Ureter (tissue), 1 donor: ENCODE measurements at regions not wholly inside any gene's neighbourhood (a gene's known extent, or its start where the extent isn't known, plus 50 kb on each side); places are given as distances from the start of the nearest gene placed in this dataset.
"Not testable (repeated sequence)": the region's sequence is repeated elsewhere in the genome, so short reads cannot be mapped to it uniquely, and the experiment has no call there.

Experiments used
- DNase-seq: peaks from one replicate; pipeline ENCODE4 v3.0.0-alpha.2; 2020; ENCODE audit warnings: low spot score
- donor health status: DM: yes; HTN: yes; CAD: no.

- DNase-seq = no peak
These were observed 608.5 kb upstream of the FAT1 start for GRCh38 chr4:187332141-187332540.

- DNase-seq = no peak
These were observed 609.5 kb upstream of the FAT1 start for GRCh38 chr4:187333151-187333550.

DNA sequence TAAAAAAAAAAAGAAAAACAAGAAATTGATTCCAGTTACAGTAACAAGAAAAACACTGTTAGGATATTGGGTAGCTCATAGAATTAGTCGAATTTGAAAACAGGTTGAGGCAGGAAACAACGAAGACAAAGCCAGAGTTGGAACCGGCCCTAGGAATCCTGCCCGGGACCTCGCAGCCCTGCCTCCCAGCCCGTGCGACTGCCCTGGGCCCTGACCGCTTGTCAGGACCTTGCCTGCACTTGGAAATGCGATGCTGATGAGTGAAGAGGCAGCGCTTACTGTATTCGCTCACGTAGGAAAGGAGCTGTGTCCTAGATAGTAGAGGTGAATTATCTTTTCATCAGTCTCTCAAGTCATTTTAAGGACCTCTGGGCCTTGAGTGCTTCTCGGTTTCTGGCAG, 611.7 kb upstream of the FAT1 start:
- no peak for DNase-seq

GRCh38 chr4:187354740-187355139, 631.1 kb upstream of the FAT1 start:
- DNase-seq = no peak

DNA sequence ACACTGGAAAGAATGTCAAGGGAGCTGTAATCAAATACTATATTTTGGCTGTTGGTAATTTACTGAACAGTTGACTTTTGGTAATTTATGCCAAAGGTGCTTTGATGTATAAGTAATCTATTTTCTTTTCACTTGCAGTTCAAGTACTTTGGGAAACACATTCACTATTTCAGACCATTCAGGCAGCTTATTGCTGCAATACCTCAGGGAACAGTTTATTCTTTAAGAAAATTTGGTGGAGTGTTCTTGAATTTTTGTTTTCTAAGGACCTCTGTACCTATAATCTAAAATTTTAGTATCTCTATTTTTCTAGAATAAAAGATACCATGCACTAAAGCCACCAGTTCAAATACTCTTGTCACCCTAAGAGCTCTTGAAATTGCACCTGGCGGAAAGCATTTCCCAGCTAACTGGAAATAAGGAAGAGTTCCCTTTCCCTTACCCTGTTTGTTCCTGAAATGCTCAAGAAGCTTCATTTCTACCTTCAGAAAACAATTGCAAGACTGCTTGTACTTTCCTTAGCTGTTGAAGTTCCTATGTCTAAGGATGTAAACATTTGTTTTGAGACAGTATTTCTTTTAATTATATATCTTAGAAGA, 633.5 kb upstream of the FAT1 start:
- no peak for DNase-seq

GRCh38 chr4:187357821-187358220, 634.2 kb upstream of the FAT1 start:
- DNase-seq = no peak

GRCh38 chr4:187362937-187363857, 632.4 kb upstream of the ZFP42 start:
- no peak for DNase-seq

- DNase-seq = no peak
These were observed 631.2 kb upstream of the ZFP42 start for GRCh38 chr4:187364401-187364800.

DNA sequence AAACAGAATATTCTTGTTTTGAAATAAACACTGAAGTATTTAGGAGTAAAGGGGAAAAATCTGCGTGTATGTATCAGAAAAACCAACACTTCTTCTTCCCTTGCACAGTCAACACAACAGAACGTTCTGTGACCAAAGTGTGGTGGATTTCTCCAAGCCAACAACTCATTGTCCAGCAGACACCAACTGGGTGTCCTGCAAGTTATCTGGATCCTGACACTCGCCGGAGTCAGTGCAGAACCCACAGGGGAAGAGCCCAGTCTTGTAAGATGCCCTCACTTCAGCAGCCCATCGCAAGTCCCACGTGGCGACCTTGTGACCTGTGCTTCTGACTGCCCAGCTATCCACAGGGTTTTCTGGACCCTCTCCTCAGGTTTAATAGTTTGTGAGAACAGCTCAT, 630.7 kb upstream of the ZFP42 start:
- DNase-seq = no peak

GRCh38 chr4:187366530-187366929, 629.0 kb upstream of the ZFP42 start:
- no peak for DNase-seq

DNA sequence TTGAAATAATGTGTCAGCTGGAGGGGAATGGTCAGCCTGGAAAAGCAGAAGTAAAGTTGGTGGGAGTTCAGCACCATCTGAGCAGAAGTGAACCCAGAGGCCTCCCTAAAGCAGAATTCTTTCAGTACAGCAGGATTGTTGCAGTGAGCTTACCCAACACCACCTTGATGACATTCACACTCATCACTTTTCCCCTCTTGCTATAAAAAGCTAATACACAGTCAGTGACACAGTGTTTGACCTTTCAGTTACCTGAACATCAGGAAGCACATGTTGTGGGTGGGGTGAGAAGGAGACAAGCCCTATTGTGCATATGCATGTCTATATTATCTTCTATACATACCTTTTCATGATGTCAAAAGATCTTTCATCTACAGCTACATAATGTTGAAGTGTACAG, 624.7 kb upstream of the ZFP42 start:
- DNase-seq = no peak

GRCh38 chr4:187378441-187378840, 617.1 kb upstream of the ZFP42 start:
- DNase-seq = no peak

- no peak for DNase-seq
These were observed 615.4 kb upstream of the ZFP42 start for GRCh38 chr4:187380181-187380581.

DNA sequence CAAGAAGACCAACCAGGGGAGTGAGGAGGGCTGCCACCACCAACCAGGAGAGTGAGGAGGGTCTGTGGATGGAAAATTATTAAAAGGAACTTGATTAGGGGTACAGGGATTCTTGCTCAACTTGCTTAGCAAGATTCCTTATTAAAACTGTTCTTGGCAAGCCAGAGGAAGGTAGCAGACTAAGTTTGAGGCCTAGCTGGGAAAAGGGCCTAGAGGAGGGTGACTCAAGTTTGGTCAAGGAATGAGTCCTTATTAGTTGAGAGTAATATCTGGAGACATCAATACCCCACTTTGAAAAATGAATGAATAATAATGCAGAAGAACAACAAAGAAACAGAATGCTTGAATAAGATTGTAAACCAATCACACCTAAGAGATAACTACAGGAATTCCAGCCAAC, 612.4 kb upstream of the ZFP42 start:
- no peak for DNase-seq

DNA sequence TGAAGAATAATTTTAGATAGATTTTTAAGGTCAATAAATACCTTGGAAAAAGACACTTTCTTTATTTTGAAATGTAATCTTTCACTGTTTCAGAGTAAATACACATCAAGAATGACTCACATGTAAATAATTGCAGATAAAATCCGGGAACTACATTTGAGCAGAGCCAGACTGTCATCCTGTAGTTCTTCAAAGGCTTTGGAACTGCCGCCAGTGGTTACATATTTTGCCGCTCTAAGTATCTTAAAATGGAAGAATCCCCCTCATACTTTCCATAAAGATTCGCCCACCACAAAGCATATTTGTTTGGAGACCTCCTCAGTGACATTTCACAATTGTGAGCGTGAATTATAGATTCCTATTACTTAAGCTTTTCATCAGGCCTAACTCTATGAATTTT, 607.8 kb upstream of the ZFP42 start:
- no peak for DNase-seq

DNA sequence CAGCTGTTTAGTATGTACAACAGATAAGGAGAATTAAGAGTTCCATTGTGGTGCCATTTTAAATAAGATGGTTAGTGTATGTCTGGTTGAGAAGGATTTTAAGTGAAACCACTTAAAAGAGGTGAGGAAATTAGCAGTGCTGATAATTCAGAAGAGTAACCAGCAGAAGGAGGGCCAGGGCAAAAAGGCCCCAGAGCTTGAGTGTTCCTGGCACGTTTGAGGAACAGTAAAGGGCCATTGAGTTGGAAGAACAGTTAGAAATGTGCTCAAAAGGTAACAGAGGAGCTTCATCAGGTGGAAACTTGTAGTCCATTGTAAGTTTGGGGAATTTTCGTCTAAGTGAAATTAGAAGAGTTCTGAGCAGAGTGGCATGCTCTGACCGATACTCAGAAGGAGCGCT, 606.2 kb upstream of the ZFP42 start:
- DNase-seq = no peak

DNA sequence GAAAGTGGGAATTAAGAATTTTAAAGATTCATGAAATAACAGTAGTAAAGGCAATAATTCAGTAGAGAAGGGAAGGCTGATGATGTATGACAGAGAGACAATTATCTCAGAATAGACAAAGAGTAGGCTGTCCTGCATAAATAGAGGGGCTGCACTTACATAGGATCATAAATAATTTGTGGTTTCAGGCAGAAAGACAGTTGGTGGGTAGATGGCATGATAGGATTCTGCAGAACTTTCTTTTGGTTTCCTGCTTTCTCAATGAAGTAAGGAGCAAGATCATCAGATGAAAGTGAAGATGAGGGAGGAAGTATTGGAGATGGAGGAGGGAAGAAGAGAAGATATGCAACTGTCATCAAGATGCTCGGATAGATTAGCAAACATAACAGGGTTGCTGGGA, 604.9 kb upstream of the ZFP42 start:
- no peak for DNase-seq

- no peak for DNase-seq
These were observed 601.8 kb upstream of the ZFP42 start for GRCh38 chr4:187393531-187394344.

- DNase-seq = no peak
These were observed 599.5 kb upstream of the ZFP42 start for GRCh38 chr4:187396106-187396505.

DNA sequence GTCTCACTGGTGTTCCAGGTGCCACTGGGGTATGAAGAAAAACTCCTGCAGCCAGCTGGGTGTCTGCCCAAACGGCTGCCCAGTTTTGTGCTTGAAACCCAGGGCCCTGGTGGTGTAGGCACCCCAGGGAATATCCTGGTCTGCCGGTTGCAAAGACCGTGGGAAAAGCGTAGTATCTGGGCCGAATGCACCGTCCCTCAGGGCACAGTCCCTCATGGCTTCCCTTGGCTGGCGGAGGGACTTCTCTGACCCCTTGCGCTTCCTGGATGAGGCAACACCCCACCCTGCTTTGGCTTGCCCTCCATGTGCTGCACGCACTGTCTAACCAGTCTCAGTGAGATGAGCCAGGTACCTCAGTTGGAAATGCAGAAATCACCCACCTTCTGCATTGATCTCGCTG, 587.1 kb upstream of the ZFP42 start:
- not testable (repeated sequence) for DNase-seq

- DNase-seq = no peak
These were observed 581.8 kb upstream of the ZFP42 start for GRCh38 chr4:187413564-187414358.

DNA sequence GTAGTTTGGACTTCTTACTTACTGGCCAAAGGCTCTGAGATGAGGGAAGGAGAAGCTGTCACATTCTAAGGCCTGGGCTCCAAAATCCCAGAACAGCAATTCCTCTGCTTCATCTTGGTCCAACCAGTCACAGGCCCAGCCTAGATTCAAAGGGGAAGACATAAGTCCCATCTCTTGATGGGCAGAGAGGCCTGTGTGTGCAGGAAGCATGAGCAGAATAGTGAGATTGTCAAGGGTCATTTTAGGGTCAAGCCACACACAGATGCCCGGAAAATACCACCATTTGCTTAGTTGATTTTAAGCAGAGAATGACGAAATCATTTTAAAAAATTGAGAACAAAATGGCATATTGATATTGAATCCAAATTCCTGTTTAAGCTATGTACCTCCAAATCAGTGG, 580.9 kb upstream of the ZFP42 start:
- DNase-seq = no peak
